HepG2 (cell line): ENCODE measurements at regions not wholly inside any gene's neighbourhood (a gene's known extent, or its start where the extent isn't known, plus 50 kb on each side); places are given as distances from the start of the nearest gene placed in this dataset.

Source experiments
- ATAC-seq: fragments of 200-7000 bp; cut with Tn5 transposase; 3 replicates; pipeline ENCODE4 v1.9.1; 2020; ENCODE audit warnings: mild to moderate bottlenecking, moderate library complexity
- BruUV-seq: library from RNA; stranded (reverse); fragments of 400-500 nt; replicated peaks from 2 replicates; lab custom pipeline; 2021; lab: Mats Ljungman, UMichigan
- CTCF ChIA-PET: fragments of 300-600 bp; formaldehyde crosslinking; extraction: SDS; loops from one replicate; lab custom pipeline; 2021; ENCODE audit warnings: low total read pairs, inconsistent platforms, low intra/inter-chr PET ratio; lab: Yijun Ruan, JAX
- POLR2A ChIA-PET: fragments of 350-600 bp; sonication (Branson Sonifier 250); formaldehyde crosslinking; loops from one replicate; lab custom pipeline; 2020; ENCODE audit warnings: antibody characterized with exemption, inconsistent platforms; lab: Yijun Ruan, JAX
- DNase-seq: peaks from one replicate; pipeline ENCODE4 v3.0.0-alpha.2; 2015; ENCODE audit warnings: low spot score
- FAIRE-seq: peaks from 3 replicates; lab custom pipeline; 2011; peaks lifted over from hg19 to GRCh38; lab: Jason Lieb, UNC
- H2AFZ ChIP-seq: one replicate; pipeline ENCODE4 v1.6.1; 2011; ENCODE audit warnings: low read length, inconsistent platforms
- H3K27ac ChIP-seq: fragments of 300-600 bp; 3 replicates; pipeline ENCODE4 v1.8.0; 2011; ENCODE audit warnings: mixed run types, mild to moderate bottlenecking, mixed read lengths, low read length, inconsistent platforms; ENCODE audit not compliant: insufficient read depth; ENCODE audit errors: extremely low read length
- H3K27me3 ChIP-seq, 2 experiments: fragments of 200-600 bp in 1 of 2; 2 replicates in 1 of 2; 3 replicates in 1 of 2; pipeline versions ENCODE4 v1.6.0 to v1.8.0; 2011; ENCODE audit warnings: low read length in 2 of 2, mild to moderate bottlenecking in 2 of 2, moderate library complexity in 2 of 2, inconsistent platforms in 1 of 2; ENCODE audit not compliant: insufficient read depth in 2 of 2, control insufficient read depth in 1 of 2
- H3K36me3 ChIP-seq, 2 experiments: fragments of 200-600 bp in 1 of 2; replicated peaks in 1 of 2; 2 replicates in 1 of 2; 3 replicates in 1 of 2; pipeline versions ENCODE4 v1.5.1 to v1.8.0; 2011; ENCODE audit warnings: low read length in 2 of 2, inconsistent platforms in 1 of 2; ENCODE audit not compliant: insufficient read depth in 2 of 2, control insufficient read depth in 1 of 2
- H3K4me1 ChIP-seq: 2 replicates; pipeline ENCODE4 v1.5.1; 2012; ENCODE audit warnings: low read length, inconsistent platforms; ENCODE audit not compliant: insufficient read depth
- H3K4me2 ChIP-seq: 2 replicates; pipeline ENCODE4 v1.6.0; 2011; ENCODE audit warnings: low read depth, low read length, inconsistent platforms
- H3K4me3 ChIP-seq, 3 experiments: fragments of 200-600 bp in 1 of 3; sonication (generic), shearing (Covaris generic) in 1 of 3; replicated peaks in 1 of 3; 2 replicates each; pipeline ENCODE4 v1.5.1; 2011 to 2016; ENCODE audit warnings: low read length in 3 of 3, inconsistent platforms in 2 of 3, low read depth in 2 of 3, mild to moderate bottlenecking in 2 of 3, control low read depth in 1 of 3, mixed read lengths in 1 of 3; ENCODE audit not compliant: insufficient read depth in 1 of 3
- H3K79me2 ChIP-seq: one replicate; pipeline ENCODE4 v1.6.1; 2011; ENCODE audit warnings: low read length, inconsistent platforms; ENCODE audit not compliant: insufficient read depth
- H3K9ac ChIP-seq: 2 replicates; pipeline ENCODE4 v1.6.0; 2011; ENCODE audit warnings: mild to moderate bottlenecking, low read depth, low read length, inconsistent platforms; ENCODE audit not compliant: insufficient read depth
- H3K9me3 ChIP-seq: 2 replicates; pipeline ENCODE4 v1.5.1; 2012; ENCODE audit warnings: mild to moderate bottlenecking, low read length
- H4K20me1 ChIP-seq: 2 replicates; pipeline ENCODE4 v1.6.0; 2011; ENCODE audit warnings: inconsistent platforms, mild to moderate bottlenecking, low read length, moderate library complexity; ENCODE audit not compliant: insufficient read depth
- E2F2 ChIP-seq: sonication (generic); formaldehyde crosslinking; IDR thresholded peaks from 2 replicates; pipeline ENCODE4 v1.4.0; 2020; ENCODE audit warnings: missing genetic modification reagents, borderline replicate concordance
- EED ChIP-seq: sonication (generic); formaldehyde crosslinking; IDR thresholded peaks from 2 replicates; pipeline ENCODE4 v1.5.0; 2020; ENCODE audit warnings: mild to moderate bottlenecking, missing genetic modification reagents
- EP300 ChIP-seq, 3 experiments: sonication (generic) in 1 of 3; formaldehyde crosslinking in 1 of 3; IDR thresholded peaks; 2 replicates each; pipeline versions ENCODE4 v1.5.1 to v1.6.1; 2011 to 2020; ENCODE audit warnings: low read depth in 2 of 3, low read length in 2 of 3, borderline replicate concordance in 1 of 3, improper control_type of control experiment in 1 of 3, mild to moderate bottlenecking in 1 of 3, missing genetic modification reagents in 1 of 3, moderate library complexity in 1 of 3
- GLI4 ChIP-seq: sonication (generic); formaldehyde crosslinking; IDR thresholded peaks from 2 replicates; pipeline ENCODE4 v1.5.1; 2020; ENCODE audit warnings: missing genetic modification reagents, mild to moderate bottlenecking, moderate library complexity, borderline replicate concordance
- HINFP ChIP-seq: sonication (generic); formaldehyde crosslinking; IDR thresholded peaks from 2 replicates; pipeline ENCODE4 v1.4.0; 2020; ENCODE audit warnings: low read depth, mild to moderate bottlenecking, missing genetic modification reagents
- HMGA1 ChIP-seq: sonication (generic); formaldehyde crosslinking; conservative IDR thresholded peaks from 2 replicates; pipeline ENCODE4 v1.4.0; 2020; ENCODE audit warnings: missing genetic modification reagents
- HOXA5 ChIP-seq: sonication (generic); formaldehyde crosslinking; IDR thresholded peaks from 2 replicates; pipeline ENCODE4 v1.4.0; 2020; ENCODE audit warnings: missing genetic modification reagents
- PAWR ChIP-seq: sonication (generic); formaldehyde crosslinking; IDR thresholded peaks from 2 replicates; pipeline ENCODE4 v1.4.0; 2020; ENCODE audit warnings: missing genetic modification reagents, mild to moderate bottlenecking, borderline replicate concordance
- PHF5A ChIP-seq: IDR thresholded peaks from one replicate; pipeline ENCODE4 v1.6.1; 2018; ENCODE audit warnings: low read depth, missing genetic modification reagents; ENCODE audit not compliant: unreplicated experiment
- RARG ChIP-seq: sonication (generic); formaldehyde crosslinking; IDR thresholded peaks from 2 replicates; pipeline ENCODE4 v1.4.0; 2020; ENCODE audit warnings: low read depth, mild to moderate bottlenecking, missing genetic modification reagents
- SATB2 ChIP-seq: sonication (generic); formaldehyde crosslinking; IDR thresholded peaks from 2 replicates; pipeline ENCODE4 v1.5.0; 2020; ENCODE audit warnings: missing genetic modification reagents
- ZBTB20 ChIP-seq: sonication (generic); formaldehyde crosslinking; IDR thresholded peaks from 2 replicates; pipeline ENCODE4 v1.8.1; 2023; ENCODE audit warnings: missing genetic modification reagents, low read depth, mild to moderate bottlenecking, borderline replicate concordance
- ZFP1 ChIP-seq: IDR thresholded peaks from 2 replicates; pipeline ENCODE4 v1.6.1; 2016
- ZNF276 ChIP-seq: sonication (generic); formaldehyde crosslinking; IDR thresholded peaks from 2 replicates; pipeline ENCODE4 v1.4.0; 2020; ENCODE audit warnings: mild to moderate bottlenecking, low read depth, missing genetic modification reagents
- ZNF350 ChIP-seq: sonication (generic); formaldehyde crosslinking; IDR thresholded peaks from 2 replicates; pipeline ENCODE4 v1.4.0; 2020; ENCODE audit warnings: mild to moderate bottlenecking, low read depth, missing genetic modification reagents, borderline replicate concordance
- ZNF549 ChIP-seq: sonication (generic); formaldehyde crosslinking; IDR thresholded peaks from 2 replicates; pipeline ENCODE4 v1.5.0; 2020; ENCODE audit warnings: missing genetic modification reagents
- ZNF788 ChIP-seq: sonication (generic); formaldehyde crosslinking; IDR thresholded peaks from 2 replicates; pipeline ENCODE4 v1.5.0; 2020; ENCODE audit warnings: mild to moderate bottlenecking, missing genetic modification reagents, borderline replicate concordance
- WGBS: methylation state at CpG from one replicate; pipeline ENCODE4 v1.1.6; 2017; ENCODE audit warnings: low lambda C conversion rate; 5-methylcytosine and 5-hydroxymethylcytosine counted together
- in situ Hi-C: cut with HindIII; loops from 2 replicates; pipeline ENCODE4 v1.10.0; 2017; ENCODE audit warnings: low pct_unique_long_range_greater_than_20kb; ENCODE audit not compliant: extremely low pct_ligation_motif_present
- intact Hi-C: fragments of 100-400 bp; cut with micrococcal nuclease; formaldehyde crosslinking; loops from one replicate; pipeline ENCODE4 v1.10.0; 2022; ENCODE audit not compliant: unreplicated experiment
- TF ChIP-seq, protein P1 (sequence below): sonication (generic); formaldehyde crosslinking; IDR thresholded peaks from 2 replicates; pipeline ENCODE4 v1.8.0; 2022; ENCODE audit warnings: low read depth, missing genetic modification reagents

DNA sequence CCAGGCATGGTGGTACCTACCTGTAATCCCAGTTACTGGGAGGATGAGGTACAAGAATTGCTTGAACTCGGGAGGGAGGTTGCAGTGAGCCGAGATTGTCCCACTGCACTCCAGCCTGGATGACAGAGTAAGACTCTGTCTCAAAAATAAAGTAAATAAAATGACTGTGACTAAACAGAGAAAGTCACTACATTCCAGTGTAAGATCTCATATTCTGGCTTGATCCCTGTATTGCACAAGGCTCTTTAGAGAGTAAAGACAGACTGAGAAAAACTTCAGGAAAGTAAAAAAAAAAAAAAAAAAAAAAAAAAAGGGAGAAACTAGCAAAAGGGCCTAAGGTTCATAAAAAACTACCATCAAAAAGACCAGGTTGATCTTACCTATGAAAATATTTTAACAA, 106.6 kb upstream of the PJA2 start:
- Histone ChIP-seq H3K4me3 (no peak overlapping the region), H3K27me3 (no peaks in the 10 kb centered on the region), H3K79me2 (no peaks in the 10 kb centered on the region), H3K4me2 (no peak overlapping the region), H2AFZ (no peak overlapping the region), H3K27ac (no peak overlapping the region), H3K36me3 (no peaks in the 10 kb centered on the region), H3K9ac (no peak overlapping the region), H3K4me1 (no peaks in the 10 kb centered on the region), H3K9me3 (no peaks in the 10 kb centered on the region), H4K20me1 (no peaks in the 10 kb centered on the region)
- no peak for DNase-seq
- CTCF ChIA-PET = no interaction called here
- 0% methylated on average over 2 of the region's 2 CpGs for WGBS
- no peak for TF ChIP-seq ZNF549
- TF ChIP-seq ZNF276 (CRISPR knock-in tag) = no peak
- TF ChIP-seq HOXA5 = no peak
- TF ChIP-seq PAWR (CRISPR knock-in tag) = no peak
- no peak for TF ChIP-seq ZNF788 (CRISPR knock-in tag)
- no peak for TF ChIP-seq GLI4 (CRISPR knock-in tag)
- TF ChIP-seq HINFP (CRISPR knock-in tag) = no peak
- TF ChIP-seq E2F2 (CRISPR knock-in tag) = no peak
- no peak for TF ChIP-seq SATB2 (CRISPR knock-in tag)
- TF ChIP-seq ZBTB20 (CRISPR knock-in tag) = no peak
- TF ChIP-seq RARG (CRISPR knock-in tag) = no peak
- no peak for TF ChIP-seq ZFP1 (CRISPR knock-in tag)
- no peak for TF ChIP-seq EP300 (IDR thresholded peaks at IDR 0.05; ENCODE audit: low read depth in 2 of 2, low read length in 2 of 2)
- no peak for TF ChIP-seq EP300 (CRISPR knock-in tag; IDR thresholded peaks at IDR 0.05; ENCODE audit: borderline replicate concordance)
- TF ChIP-seq, protein P1, sequence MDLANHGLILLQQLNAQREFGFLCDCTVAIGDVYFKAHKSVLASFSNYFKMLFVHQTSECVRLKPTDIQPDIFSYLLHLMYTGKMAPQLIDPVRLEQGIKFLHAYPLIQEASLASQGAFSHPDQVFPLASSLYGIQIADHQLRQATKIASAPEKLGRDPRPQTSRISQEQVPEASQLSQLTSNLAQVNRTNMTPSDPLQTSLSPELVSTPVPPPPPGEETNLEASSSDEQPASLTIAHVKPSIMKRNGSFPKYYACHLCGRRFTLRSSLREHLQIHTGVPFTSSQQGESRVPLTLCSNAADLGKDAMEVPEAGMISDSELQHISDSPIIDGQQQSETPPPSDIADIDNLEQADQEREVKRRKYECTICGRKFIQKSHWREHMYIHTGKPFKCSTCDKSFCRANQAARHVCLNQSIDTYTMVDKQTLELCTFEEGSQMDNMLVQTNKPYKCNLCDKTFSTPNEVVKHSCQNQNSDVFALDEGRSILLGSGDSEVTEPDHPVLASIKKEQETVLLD = no peak
- no peak for TF ChIP-seq PHF5A
- TF ChIP-seq HMGA1 (CRISPR knock-in tag) = no peak
- no peak for TF ChIP-seq ZNF350
- no peak for TF ChIP-seq EED (CRISPR knock-in tag)
- in situ Hi-C loops (no loop called here), intact Hi-C loops (no loop called here)
- ATAC-seq = no peak; the same call in 2 of the 3 replicates
- BruUV-seq = no TSS peak
- POLR2A ChIA-PET = no interaction called here
- no peak for FAIRE-seq
